Activated CD4-positive, CD25-positive, alpha-beta regulatory T cell treated with anti-CD3 and anti-CD28 coated beads, Interleukin-2, amount 50 U/mL, for 72 hours (primary cell): ENCODE measurements at regions not wholly inside any gene's neighbourhood (a gene's known extent, or its start where the extent isn't known, plus 50 kb on each side); places are given as distances from the start of the nearest gene placed in this dataset.
"Not testable (repeated sequence)": the region's sequence is repeated elsewhere in the genome, so short reads cannot be mapped to it uniquely, and the experiment has no call there.

Experiments
- DNase-seq: peaks from one replicate; pipeline ENCODE4 v3.0.0; 2021

- not testable (repeated sequence) for DNase-seq
Observed at GRCh38 chr19:30933454-30933853, 415.8 kb downstream of the TSHZ3 start.

GRCh38 chr19:30932854-30933253 lies 416.4 kb downstream of the TSHZ3 start:
- no peak for DNase-seq

- no peak for DNase-seq
Observed at GRCh38 chr19:30930941-30931706, 418.1 kb downstream of the TSHZ3 start.

GRCh38 chr19:30927705-30928104 lies 421.5 kb downstream of the TSHZ3 start:
- no peak for DNase-seq

- DNase-seq, result no peak
Observed at GRCh38 chr19:30924670-30925069, 424.6 kb downstream of the TSHZ3 start.

- DNase-seq, result no peak
Observed at GRCh38 chr19:30924069-30924636, 425.1 kb downstream of the TSHZ3 start.

GRCh38 chr19:30923621-30924020 lies 425.6 kb downstream of the TSHZ3 start:
- DNase-seq, result no peak

- DNase-seq, result no peak
Observed at GRCh38 chr19:30923096-30923495, 426.1 kb downstream of the TSHZ3 start.

- no peak for DNase-seq
Observed at GRCh38 chr19:30920222-30920621, 429.0 kb downstream of the TSHZ3 start.

GRCh38 chr19:30919737-30920136 lies 429.5 kb downstream of the TSHZ3 start:
- DNase-seq, result no peak

GRCh38 chr19:30916238-30916637 lies 433.0 kb downstream of the TSHZ3 start:
- DNase-seq, result no peak

- DNase-seq, result no peak
Observed at GRCh38 chr19:30911491-30911890, 437.7 kb downstream of the TSHZ3 start.

GRCh38 chr19:30910485-30911240 lies 438.6 kb downstream of the TSHZ3 start:
- DNase-seq, result no peak

- DNase-seq, result no peak
Observed at GRCh38 chr19:30909216-30909615, 440.0 kb downstream of the TSHZ3 start.

- DNase-seq, result no peak
Observed at GRCh38 chr19:30908262-30908771, 440.9 kb downstream of the TSHZ3 start.

GRCh38 chr19:30906871-30907270 lies 442.4 kb downstream of the TSHZ3 start:
- no peak for DNase-seq

GRCh38 chr19:30900051-30900450 lies 449.2 kb downstream of the TSHZ3 start:
- DNase-seq, result no peak

GRCh38 chr19:30898353-30899103 lies 450.7 kb downstream of the TSHZ3 start:
- DNase-seq, result no peak

- DNase-seq, result no peak
Observed at GRCh38 chr19:30897553-30897952, 451.7 kb downstream of the TSHZ3 start.

- no peak for DNase-seq
Observed at GRCh38 chr19:30897034-30897433, 452.2 kb downstream of the TSHZ3 start.

- DNase-seq, result no peak
Observed at GRCh38 chr19:30896554-30896953, 452.7 kb downstream of the TSHZ3 start.

- no peak for DNase-seq
Observed at GRCh38 chr19:30895946-30896345, 453.3 kb downstream of the TSHZ3 start.

- DNase-seq, result no peak
Observed at GRCh38 chr19:30891051-30891450, 458.2 kb downstream of the TSHZ3 start.
